SK-N-SH treated with all-trans-retinoic acid at 6 μM for 48 hours (cell line): ENCODE measurements at regions not wholly inside any gene's neighbourhood (a gene's known extent, or its start where the extent isn't known, plus 50 kb on each side); places are given as distances from the start of the nearest gene placed in this dataset.

ENCODE experiments used
- RARB ChIP-seq: fragments of 250-450 bp; sonication (Bioruptor Pico); IDR thresholded peaks from 2 replicates; pipeline ENCODE4 v1.8.0; 2021; ENCODE audit warnings: mild to moderate bottlenecking, moderate library complexity
- ZC3H10 ChIP-seq: fragments of 250-450 bp; sonication (Bioruptor Pico); IDR thresholded peaks from 2 replicates; pipeline ENCODE4 v1.5.1; 2021; ENCODE audit warnings: mild to moderate bottlenecking, moderate library complexity

DNA sequence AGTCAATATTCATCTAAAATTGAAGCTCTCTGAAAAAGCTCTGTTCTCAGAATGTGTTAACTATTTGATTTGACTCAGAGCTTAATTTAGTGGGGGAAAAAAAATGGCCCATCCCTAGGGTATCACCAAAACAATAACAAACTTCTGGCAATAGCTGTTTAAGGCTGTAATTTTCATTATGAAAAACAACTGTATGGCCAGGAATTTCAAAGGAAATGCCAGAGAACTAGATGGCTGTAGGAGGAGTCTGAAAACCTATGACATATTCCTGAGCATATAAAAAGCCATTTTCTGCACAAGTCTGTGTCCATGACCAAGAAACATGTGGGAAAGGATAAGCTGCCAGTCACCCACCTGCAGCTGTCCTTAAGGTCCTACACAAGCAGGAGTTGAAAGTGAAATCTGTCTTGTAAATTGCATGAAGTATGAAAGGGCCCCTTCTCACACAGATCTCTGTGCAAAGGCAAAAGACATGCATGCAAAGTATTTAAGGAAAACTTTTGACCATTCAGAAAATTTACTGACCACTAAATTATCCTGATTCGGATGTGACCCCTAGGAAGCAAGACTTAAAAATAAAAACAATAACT lies 299.1 kb downstream of the BTG1 start:
- no peak for TF ChIP-seq RARB (CRISPR knock-in tag)
- no peak for TF ChIP-seq ZC3H10 (CRISPR knock-in tag)
